OCI-LY3 (cell line): ENCODE measurements at regions not wholly inside any gene's neighbourhood (a gene's known extent, or its start where the extent isn't known, plus 50 kb on each side); places are given as distances from the start of the nearest gene placed in this dataset.

Experiments
- H2AFZ ChIP-seq: fragments of 200-600, 300-600 bp; shearing (Covaris generic); 2 replicates; pipeline ENCODE4 v1.6.0; 2014; ENCODE audit warnings: antibody characterized with exemption, low read depth, low read length
- H3K27ac ChIP-seq: fragments of 200-600, 300-600 bp; sonication (generic); 2 replicates; pipeline ENCODE4 v1.5.1; 2014; ENCODE audit warnings: mild to moderate bottlenecking, low read length, moderate library complexity, mixed read lengths
- H3K27me3 ChIP-seq: fragments of 200-600, 300-600 bp; sonication (generic); 2 replicates; pipeline ENCODE4 v1.6.1; 2014; ENCODE audit warnings: low read depth, low read length, mixed read lengths
- H3K36me3 ChIP-seq: fragments of 200-600, 300-600 bp; sonication (generic); replicated peaks from 2 replicates; pipeline ENCODE3; 2014; ENCODE audit warnings: low read depth, low read length, mixed read lengths
- H3K4me1 ChIP-seq: fragments of 300-600, 200-600 bp; sonication (generic); 2 replicates; pipeline ENCODE4 v1.6.1; 2014; ENCODE audit warnings: low read length, mixed read lengths
- H3K4me2 ChIP-seq: fragments of 200-600, 300-600 bp; sonication (generic); 2 replicates; pipeline ENCODE4 v1.6.1; 2014; ENCODE audit warnings: low read length, mixed read lengths
- H3K4me3 ChIP-seq: fragments of 300-600, 200-600 bp; sonication (generic); 2 replicates; pipeline ENCODE4 v1.5.1; 2014; ENCODE audit warnings: antibody characterized with exemption, mild to moderate bottlenecking, low read length, moderate library complexity
- H3K79me2 ChIP-seq: fragments of 300-600, 200-600 bp; shearing (Covaris generic); 2 replicates; pipeline ENCODE4 v1.6.1; 2014; ENCODE audit warnings: mild to moderate bottlenecking, low read length, mixed read lengths
- H3K9ac ChIP-seq: fragments of 300-600, 200-600 bp; shearing (Covaris generic); 2 replicates; pipeline ENCODE4 v1.6.0; 2014; ENCODE audit warnings: mild to moderate bottlenecking, low read length, moderate library complexity
- H3K9me3 ChIP-seq: fragments of 200-600, 300-600 bp; shearing (Covaris generic); 2 replicates; pipeline ENCODE4 v1.6.1; 2014; ENCODE audit warnings: low read length, mixed read lengths; ENCODE audit not compliant: insufficient read depth
- H4K20me1 ChIP-seq: fragments of 200-600, 300-600 bp; sonication (generic); 2 replicates; pipeline ENCODE4 v1.6.1; 2016; ENCODE audit warnings: low read length, mixed read lengths; ENCODE audit not compliant: insufficient read depth
- CTCF ChIP-seq: fragments of 200-600, 300-600 bp; sonication (generic); IDR thresholded peaks from 2 replicates; pipeline ENCODE4 v1.5.1; 2014; ENCODE audit warnings: antibody characterized with exemption, low read length, low read depth
- EZH2phosphoT487 ChIP-seq: fragments of 200-600 bp; shearing (Covaris generic); IDR thresholded peaks from 2 replicates; pipeline ENCODE4 v1.6.1; 2018; ENCODE audit warnings: antibody characterized with exemption, mixed run types, low read depth

- no peak overlapping the region for H3K27ac ChIP-seq
- no peak overlapping the region for H3K9ac ChIP-seq
- H3K36me3 ChIP-seq: no peaks in the 10 kb centered on the region
- H3K27me3 ChIP-seq: no peaks in the 10 kb centered on the region
- no peaks in the 10 kb centered on the region for H3K9me3 ChIP-seq
- no peaks in the 10 kb centered on the region for H3K79me2 ChIP-seq
- no peaks in the 10 kb centered on the region for H4K20me1 ChIP-seq
- no peak for TF ChIP-seq EZH2phosphoT487
- no peak for TF ChIP-seq CTCF
- no peak overlapping the region for H2AFZ ChIP-seq
- peaks cover 6% of the 10 kb centered on the region; the same call in 1 of the 2 replicates for H3K4me1 ChIP-seq
- no peak overlapping the region for H3K4me3 ChIP-seq
- no peak overlapping the region for H3K4me2 ChIP-seq
Observed at GRCh38 chr1:30378991-30379581, 344.3 kb downstream of the MATN1 start.

GRCh38 chr1:30378003-30378596 is 345.3 kb downstream of the MATN1 start:
- H3K4me1 ChIP-seq: peaks cover 6% of the 10 kb centered on the region; the same call in 1 of the 2 replicates
- no peaks in the 10 kb centered on the region for H4K20me1 ChIP-seq
- H3K9me3 ChIP-seq: no peaks in the 10 kb centered on the region
- no peak overlapping the region for H3K4me2 ChIP-seq
- TF ChIP-seq CTCF (no peak), EZH2phosphoT487 (no peak)
- no peaks in the 10 kb centered on the region for H3K79me2 ChIP-seq
- no peaks in the 10 kb centered on the region for H3K36me3 ChIP-seq
- H3K27me3 ChIP-seq: no peaks in the 10 kb centered on the region
- H3K27ac ChIP-seq: no peak overlapping the region
- no peak overlapping the region for H3K4me3 ChIP-seq
- H2AFZ ChIP-seq: no peak overlapping the region
- H3K9ac ChIP-seq: no peak overlapping the region

GRCh38 chr1:30377230-30378002 is 346.0 kb downstream of the MATN1 start:
- no peak overlapping the region for H2AFZ ChIP-seq
- H4K20me1 ChIP-seq: no peaks in the 10 kb centered on the region
- H3K79me2 ChIP-seq: no peaks in the 10 kb centered on the region
- H3K4me3 ChIP-seq: no peak overlapping the region
- no peaks in the 10 kb centered on the region for H3K27me3 ChIP-seq
- no peaks in the 10 kb centered on the region for H3K9me3 ChIP-seq
- H3K4me1 ChIP-seq: peaks cover 6% of the 10 kb centered on the region; the same call in 1 of the 2 replicates
- no peak overlapping the region for H3K9ac ChIP-seq
- no peak overlapping the region for H3K27ac ChIP-seq
- H3K36me3 ChIP-seq: no peaks in the 10 kb centered on the region
- TF ChIP-seq CTCF (no peak), EZH2phosphoT487 (no peak)
- H3K4me2 ChIP-seq: no peak overlapping the region

GRCh38 chr1:30376054-30376697 is 347.2 kb downstream of the MATN1 start:
- H4K20me1 ChIP-seq: no peaks in the 10 kb centered on the region
- H3K27ac ChIP-seq: no peak overlapping the region
- no peak overlapping the region for H3K4me3 ChIP-seq
- no peaks in the 10 kb centered on the region for H3K9me3 ChIP-seq
- no peak overlapping the region for H2AFZ ChIP-seq
- H3K27me3 ChIP-seq: no peaks in the 10 kb centered on the region
- TF ChIP-seq CTCF (no peak), EZH2phosphoT487 (no peak)
- no peak overlapping the region for H3K4me2 ChIP-seq
- peaks cover 6% of the 10 kb centered on the region; the same call in 1 of the 2 replicates for H3K4me1 ChIP-seq
- no peak overlapping the region for H3K9ac ChIP-seq
- no peaks in the 10 kb centered on the region for H3K36me3 ChIP-seq
- no peaks in the 10 kb centered on the region for H3K79me2 ChIP-seq
